Liver (tissue), 3 donors: ENCODE measurements at regions not wholly inside any gene's neighbourhood (a gene's known extent, or its start where the extent isn't known, plus 50 kb on each side); places are given as distances from the start of the nearest gene placed in this dataset.

Source experiments
- FOXA1 ChIP-seq: IDR thresholded peaks from 2 replicates; pipeline ENCODE4 v1.6.1; 2016; ENCODE audit warnings: antibody characterized with exemption
- GABPA ChIP-seq, 2 donors: IDR thresholded peaks in 1 of 2; conservative IDR thresholded peaks in 1 of 2; 2 replicates each; pipeline ENCODE4 v1.6.1; 2016; ENCODE audit warnings: antibody characterized with exemption in 2 of 2, mild to moderate bottlenecking in 1 of 2, moderate library complexity in 1 of 2
- HNF4A ChIP-seq, 2 donors: conservative IDR thresholded peaks; 2 replicates each; pipeline ENCODE4 v1.6.1; 2016; ENCODE audit warnings: antibody characterized with exemption in 2 of 2, mild to moderate bottlenecking in 2 of 2
- JUND ChIP-seq, 2 donors: IDR thresholded peaks; 2 replicates each; pipeline ENCODE4 v1.6.1; 2016; ENCODE audit warnings: antibody characterized with exemption in 2 of 2
- RAD21 ChIP-seq, 2 donors: IDR thresholded peaks; 2 replicates each; pipeline ENCODE4 v1.6.1; 2016; ENCODE audit warnings: antibody characterized with exemption in 2 of 2, mild to moderate bottlenecking in 2 of 2
- RXRA ChIP-seq, 2 donors: IDR thresholded peaks; 2 replicates each; pipeline ENCODE4 v1.6.1; 2017 to 2018; ENCODE audit warnings: antibody characterized with exemption in 2 of 2, mild to moderate bottlenecking in 1 of 2
- SP1 ChIP-seq: IDR thresholded peaks from 2 replicates; pipeline ENCODE4 v1.6.1; 2018; ENCODE audit warnings: antibody characterized with exemption, mild to moderate bottlenecking
- TAF1 ChIP-seq: conservative IDR thresholded peaks from 2 replicates; pipeline ENCODE4 v1.6.1; 2016; ENCODE audit warnings: antibody characterized with exemption, mild to moderate bottlenecking
- YY1 ChIP-seq: IDR thresholded peaks from 2 replicates; pipeline ENCODE4 v1.6.1; 2016; ENCODE audit warnings: antibody characterized with exemption, mild to moderate bottlenecking
- TF ChIP-seq, protein P1 (sequence below): fragments of 150-350 bp; IDR thresholded peaks from 2 replicates; pipeline ENCODE4 v1.5.1; 2017; ENCODE audit warnings: improper control_type of control experiment, low read depth, low read length; ENCODE audit not compliant: missing input control
- TF ChIP-seq, protein P2 (sequence below): IDR thresholded peaks from 2 replicates; pipeline ENCODE4 v1.6.1; 2016; ENCODE audit warnings: antibody characterized with exemption, mild to moderate bottlenecking
- TF ChIP-seq, protein P3 (sequence below): IDR thresholded peaks from 2 replicates; pipeline ENCODE4 v1.6.1; 2016; ENCODE audit warnings: antibody characterized with exemption
- TF ChIP-seq, protein P4 (sequence below): IDR thresholded peaks from 2 replicates; pipeline ENCODE4 v1.6.1; 2016; ENCODE audit warnings: antibody characterized with exemption
- TF ChIP-seq, protein P5 (sequence below): IDR thresholded peaks from 2 replicates; pipeline ENCODE4 v1.6.1; 2016; ENCODE audit warnings: antibody characterized with exemption
- donor health status: healthy.
- donor health status: healthy.

DNA sequence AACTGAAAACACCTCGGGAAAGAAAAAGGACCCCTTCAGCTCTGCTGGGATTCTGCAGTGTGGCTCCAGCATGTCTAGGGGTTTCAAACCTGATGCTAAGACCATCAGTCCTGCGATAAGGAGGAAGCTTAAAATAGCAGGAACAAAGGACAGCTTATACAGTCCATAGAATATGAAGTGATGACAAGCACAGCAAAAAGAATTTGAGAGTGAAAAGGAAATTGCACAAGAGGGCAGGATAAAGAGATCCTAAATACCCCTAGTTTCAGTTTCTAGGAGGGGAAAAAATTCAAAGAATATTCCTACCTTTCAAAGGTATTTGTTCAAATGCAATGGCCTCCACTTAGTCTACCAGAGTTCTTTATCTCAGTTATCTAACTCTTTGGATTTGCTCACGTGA is 171.4 kb downstream of the TGFB2 start:
- TF ChIP-seq, protein P1, sequence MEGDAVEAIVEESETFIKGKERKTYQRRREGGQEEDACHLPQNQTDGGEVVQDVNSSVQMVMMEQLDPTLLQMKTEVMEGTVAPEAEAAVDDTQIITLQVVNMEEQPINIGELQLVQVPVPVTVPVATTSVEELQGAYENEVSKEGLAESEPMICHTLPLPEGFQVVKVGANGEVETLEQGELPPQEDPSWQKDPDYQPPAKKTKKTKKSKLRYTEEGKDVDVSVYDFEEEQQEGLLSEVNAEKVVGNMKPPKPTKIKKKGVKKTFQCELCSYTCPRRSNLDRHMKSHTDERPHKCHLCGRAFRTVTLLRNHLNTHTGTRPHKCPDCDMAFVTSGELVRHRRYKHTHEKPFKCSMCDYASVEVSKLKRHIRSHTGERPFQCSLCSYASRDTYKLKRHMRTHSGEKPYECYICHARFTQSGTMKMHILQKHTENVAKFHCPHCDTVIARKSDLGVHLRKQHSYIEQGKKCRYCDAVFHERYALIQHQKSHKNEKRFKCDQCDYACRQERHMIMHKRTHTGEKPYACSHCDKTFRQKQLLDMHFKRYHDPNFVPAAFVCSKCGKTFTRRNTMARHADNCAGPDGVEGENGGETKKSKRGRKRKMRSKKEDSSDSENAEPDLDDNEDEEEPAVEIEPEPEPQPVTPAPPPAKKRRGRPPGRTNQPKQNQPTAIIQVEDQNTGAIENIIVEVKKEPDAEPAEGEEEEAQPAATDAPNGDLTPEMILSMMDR = no peak
- no peak for TF ChIP-seq TAF1
- no peak for TF ChIP-seq JUND (IDR thresholded peaks at IDR 0.05)
- TF ChIP-seq YY1 = no peak
- TF ChIP-seq, protein P2, sequence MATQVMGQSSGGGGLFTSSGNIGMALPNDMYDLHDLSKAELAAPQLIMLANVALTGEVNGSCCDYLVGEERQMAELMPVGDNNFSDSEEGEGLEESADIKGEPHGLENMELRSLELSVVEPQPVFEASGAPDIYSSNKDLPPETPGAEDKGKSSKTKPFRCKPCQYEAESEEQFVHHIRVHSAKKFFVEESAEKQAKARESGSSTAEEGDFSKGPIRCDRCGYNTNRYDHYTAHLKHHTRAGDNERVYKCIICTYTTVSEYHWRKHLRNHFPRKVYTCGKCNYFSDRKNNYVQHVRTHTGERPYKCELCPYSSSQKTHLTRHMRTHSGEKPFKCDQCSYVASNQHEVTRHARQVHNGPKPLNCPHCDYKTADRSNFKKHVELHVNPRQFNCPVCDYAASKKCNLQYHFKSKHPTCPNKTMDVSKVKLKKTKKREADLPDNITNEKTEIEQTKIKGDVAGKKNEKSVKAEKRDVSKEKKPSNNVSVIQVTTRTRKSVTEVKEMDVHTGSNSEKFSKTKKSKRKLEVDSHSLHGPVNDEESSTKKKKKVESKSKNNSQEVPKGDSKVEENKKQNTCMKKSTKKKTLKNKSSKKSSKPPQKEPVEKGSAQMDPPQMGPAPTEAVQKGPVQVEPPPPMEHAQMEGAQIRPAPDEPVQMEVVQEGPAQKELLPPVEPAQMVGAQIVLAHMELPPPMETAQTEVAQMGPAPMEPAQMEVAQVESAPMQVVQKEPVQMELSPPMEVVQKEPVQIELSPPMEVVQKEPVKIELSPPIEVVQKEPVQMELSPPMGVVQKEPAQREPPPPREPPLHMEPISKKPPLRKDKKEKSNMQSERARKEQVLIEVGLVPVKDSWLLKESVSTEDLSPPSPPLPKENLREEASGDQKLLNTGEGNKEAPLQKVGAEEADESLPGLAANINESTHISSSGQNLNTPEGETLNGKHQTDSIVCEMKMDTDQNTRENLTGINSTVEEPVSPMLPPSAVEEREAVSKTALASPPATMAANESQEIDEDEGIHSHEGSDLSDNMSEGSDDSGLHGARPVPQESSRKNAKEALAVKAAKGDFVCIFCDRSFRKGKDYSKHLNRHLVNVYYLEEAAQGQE = no peak
- TF ChIP-seq RXRA (IDR thresholded peaks at IDR 0.05) = no peak
- no peak for TF ChIP-seq FOXA1
- no peak for TF ChIP-seq RAD21 (IDR thresholded peaks at IDR 0.05)
- TF ChIP-seq SP1 = no peak
- TF ChIP-seq, protein P3, sequence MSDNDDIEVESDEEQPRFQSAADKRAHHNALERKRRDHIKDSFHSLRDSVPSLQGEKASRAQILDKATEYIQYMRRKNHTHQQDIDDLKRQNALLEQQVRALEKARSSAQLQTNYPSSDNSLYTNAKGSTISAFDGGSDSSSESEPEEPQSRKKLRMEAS = no peak
- no peak for TF ChIP-seq GABPA (IDR thresholded peaks at IDR 0.05 in 1 of 2, conservative IDR thresholded peaks at IDR 0.05 in 1 of 2)
- TF ChIP-seq, protein P4, sequence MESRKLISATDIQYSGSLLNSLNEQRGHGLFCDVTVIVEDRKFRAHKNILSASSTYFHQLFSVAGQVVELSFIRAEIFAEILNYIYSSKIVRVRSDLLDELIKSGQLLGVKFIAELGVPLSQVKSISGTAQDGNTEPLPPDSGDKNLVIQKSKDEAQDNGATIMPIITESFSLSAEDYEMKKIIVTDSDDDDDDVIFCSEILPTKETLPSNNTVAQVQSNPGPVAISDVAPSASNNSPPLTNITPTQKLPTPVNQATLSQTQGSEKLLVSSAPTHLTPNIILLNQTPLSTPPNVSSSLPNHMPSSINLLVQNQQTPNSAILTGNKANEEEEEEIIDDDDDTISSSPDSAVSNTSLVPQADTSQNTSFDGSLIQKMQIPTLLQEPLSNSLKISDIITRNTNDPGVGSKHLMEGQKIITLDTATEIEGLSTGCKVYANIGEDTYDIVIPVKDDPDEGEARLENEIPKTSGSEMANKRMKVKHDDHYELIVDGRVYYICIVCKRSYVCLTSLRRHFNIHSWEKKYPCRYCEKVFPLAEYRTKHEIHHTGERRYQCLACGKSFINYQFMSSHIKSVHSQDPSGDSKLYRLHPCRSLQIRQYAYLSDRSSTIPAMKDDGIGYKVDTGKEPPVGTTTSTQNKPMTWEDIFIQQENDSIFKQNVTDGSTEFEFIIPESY = no peak
- TF ChIP-seq, protein P5, sequence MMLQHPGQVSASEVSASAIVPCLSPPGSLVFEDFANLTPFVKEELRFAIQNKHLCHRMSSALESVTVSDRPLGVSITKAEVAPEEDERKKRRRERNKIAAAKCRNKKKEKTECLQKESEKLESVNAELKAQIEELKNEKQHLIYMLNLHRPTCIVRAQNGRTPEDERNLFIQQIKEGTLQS = no peak
- no peak for TF ChIP-seq HNF4A (conservative IDR thresholded peaks at IDR 0.05)
